COR-L47 (cell line): ENCODE measurements at regions not wholly inside any gene's neighbourhood (a gene's known extent, or its start where the extent isn't known, plus 50 kb on each side); places are given as distances from the start of the nearest gene placed in this dataset.
A peak's percentile ranks its signal among the peaks of the same experiment; 100 is the strongest.

Experiments used
- DNase-seq: peaks from one replicate; lab custom pipeline; 2025; lab: John Stamatoyannopoulos, UW

GRCh38 chr2:153105829-153106578, 372.6 kb downstream of the RPRM start:
- no peak for DNase-seq

GRCh38 chr2:153101187-153101586, 377.4 kb downstream of the RPRM start:
- no peak for DNase-seq

GRCh38 chr2:153100151-153100550, 378.4 kb downstream of the RPRM start:
- DNase-seq, result no peak

GRCh38 chr2:153098073-153098472, 379.7 kb downstream of the ARL6IP6 start:
- no peak for DNase-seq

- DNase-seq, result no peak
Observed at GRCh38 chr2:153096272-153096671, 377.9 kb downstream of the ARL6IP6 start.

- DNase-seq, result no peak
Observed at GRCh38 chr2:153091344-153091743, 372.9 kb downstream of the ARL6IP6 start.

GRCh38 chr2:153079315-153079714, 360.9 kb downstream of the ARL6IP6 start:
- DNase-seq, result no peak

- DNase-seq, result no peak
Observed at GRCh38 chr2:153077311-153077710, 358.9 kb downstream of the ARL6IP6 start.

- DNase-seq, result no peak
Observed at GRCh38 chr2:153074207-153074606, 355.8 kb downstream of the ARL6IP6 start.

- no peak for DNase-seq
Observed at GRCh38 chr2:153072813-153073212, 354.4 kb downstream of the ARL6IP6 start.

GRCh38 chr2:153072077-153072476, 353.7 kb downstream of the ARL6IP6 start:
- DNase-seq, result no peak

GRCh38 chr2:153071090-153071489, 352.7 kb downstream of the ARL6IP6 start:
- no peak for DNase-seq

- no peak for DNase-seq
Observed at GRCh38 chr2:153068915-153069314, 350.5 kb downstream of the ARL6IP6 start.

GRCh38 chr2:153068052-153068451, 349.6 kb downstream of the ARL6IP6 start:
- no peak for DNase-seq

- peak; percentile 17 for DNase-seq
Observed at GRCh38 chr2:153059338-153060052, 341.1 kb downstream of the ARL6IP6 start.

- DNase-seq, result no peak
Observed at GRCh38 chr2:153057743-153058142, 339.3 kb downstream of the ARL6IP6 start.

GRCh38 chr2:153055182-153055581, 336.8 kb downstream of the ARL6IP6 start:
- DNase-seq, result no peak

- no peak for DNase-seq
Observed at GRCh38 chr2:153052807-153053559, 334.6 kb downstream of the ARL6IP6 start.

GRCh38 chr2:153047220-153047619, 328.8 kb downstream of the ARL6IP6 start:
- no peak for DNase-seq

GRCh38 chr2:153043385-153043784, 325.0 kb downstream of the ARL6IP6 start:
- DNase-seq, result no peak

GRCh38 chr2:153028626-153029025, 310.2 kb downstream of the ARL6IP6 start:
- DNase-seq, result no peak

- DNase-seq, result no peak
Observed at GRCh38 chr2:153027533-153027932, 309.1 kb downstream of the ARL6IP6 start.

GRCh38 chr2:153020201-153020600, 301.8 kb downstream of the ARL6IP6 start:
- DNase-seq, result no peak
